K562 (cell line): ENCODE measurements at regions not wholly inside any gene's neighbourhood (a gene's known extent, or its start where the extent isn't known, plus 50 kb on each side); places are given as distances from the start of the nearest gene placed in this dataset.

Source experiments
- DPF2 ChIP-seq: fragments of 450-650 bp; IDR thresholded peaks from 2 replicates; pipeline ENCODE4 v1.6.1; 2016
- FOXJ3 ChIP-seq: sonication (generic); formaldehyde crosslinking; IDR thresholded peaks from 2 replicates; pipeline ENCODE4 v1.4.0; 2020; ENCODE audit warnings: mild to moderate bottlenecking, missing genetic modification reagents
- HDAC8 ChIP-seq: fragments of 450-650 bp; IDR thresholded peaks from 2 replicates; pipeline ENCODE4 v1.6.1; 2016; ENCODE audit warnings: mild to moderate bottlenecking, missing genetic modification characterization, moderate library complexity, missing compliant biosample characterization
- HDGF ChIP-seq: fragments of 450-650 bp; IDR thresholded peaks from 2 replicates; pipeline ENCODE4 v1.6.1; 2016
- HSF4 ChIP-seq: fragments of 250-450 bp; sonication (Bioruptor Pico); IDR thresholded peaks from 2 replicates; pipeline ENCODE4 v2.1.2; 2022; ENCODE audit warnings: mild to moderate bottlenecking, moderate library complexity, borderline replicate concordance
- PHF20 ChIP-seq: fragments of 450-650 bp; IDR thresholded peaks from 2 replicates; pipeline ENCODE4 v1.6.1; 2018; ENCODE audit not compliant: partially characterized antibody
- POLR3A ChIP-seq: IDR thresholded peaks from 2 replicates; pipeline ENCODE4 v1.6.1; 2011; ENCODE audit warnings: borderline replicate concordance, mild to moderate bottlenecking, moderate library complexity; ENCODE audit not compliant: insufficient read length, insufficient read depth; ENCODE audit errors: extremely low read depth
- TF ChIP-seq, protein P1 (sequence below): fragments of 250-450 bp; sonication (Bioruptor Pico); IDR thresholded peaks from 2 replicates; pipeline ENCODE4 v1.9.0; 2021; ENCODE audit warnings: mild to moderate bottlenecking
- TF ChIP-seq, protein P2 (sequence below): fragments of 250-450 bp; sonication (Bioruptor Pico); IDR thresholded peaks from 2 replicates; pipeline ENCODE4 v1.5.0; 2022; ENCODE audit warnings: mild to moderate bottlenecking
- TF ChIP-seq, protein P3 (sequence below), 2 experiments: IDR thresholded peaks; 2 replicates each; pipeline ENCODE4 v1.6.1; 2011; ENCODE audit warnings: borderline replicate concordance in 1 of 2, control low read depth in 1 of 2, low read depth in 1 of 2, low read length in 1 of 2, mild to moderate bottlenecking in 1 of 2, mixed read lengths in 1 of 2, moderate library complexity in 1 of 2; ENCODE audit not compliant: insufficient read depth in 1 of 2, insufficient read length in 1 of 2, poor library complexity in 1 of 2, severe bottlenecking in 1 of 2; ENCODE audit errors: extremely low read depth in 1 of 2
- TF ChIP-seq, protein P4 (sequence below), 2 experiments: fragments of 200-800 bp in 1 of 2; sonication (Bioruptor generic) in 1 of 2; sonication (generic) in 1 of 2; formaldehyde crosslinking in 1 of 2; IDR thresholded peaks in 1 of 2; conservative IDR thresholded peaks in 1 of 2; 2 replicates each; pipeline versions ENCODE4 v1.5.0 to v1.6.1; 2016 to 2020; ENCODE audit warnings: missing compliant biosample characterization in 1 of 2, missing genetic modification characterization in 1 of 2, missing genetic modification reagents in 1 of 2
- TF ChIP-seq, protein P5 (sequence below): sonication (generic); formaldehyde crosslinking; IDR thresholded peaks from 2 replicates; pipeline ENCODE4 v1.8.0; 2022; ENCODE audit warnings: mild to moderate bottlenecking, missing genetic modification reagents, borderline replicate concordance
- TF ChIP-seq, protein P6 (sequence below): fragments of 450-650 bp; formaldehyde crosslinking; IDR thresholded peaks from 2 replicates; pipeline ENCODE4 v1.4.0; 2022; ENCODE audit warnings: mild to moderate bottlenecking, moderate library complexity

DNA sequence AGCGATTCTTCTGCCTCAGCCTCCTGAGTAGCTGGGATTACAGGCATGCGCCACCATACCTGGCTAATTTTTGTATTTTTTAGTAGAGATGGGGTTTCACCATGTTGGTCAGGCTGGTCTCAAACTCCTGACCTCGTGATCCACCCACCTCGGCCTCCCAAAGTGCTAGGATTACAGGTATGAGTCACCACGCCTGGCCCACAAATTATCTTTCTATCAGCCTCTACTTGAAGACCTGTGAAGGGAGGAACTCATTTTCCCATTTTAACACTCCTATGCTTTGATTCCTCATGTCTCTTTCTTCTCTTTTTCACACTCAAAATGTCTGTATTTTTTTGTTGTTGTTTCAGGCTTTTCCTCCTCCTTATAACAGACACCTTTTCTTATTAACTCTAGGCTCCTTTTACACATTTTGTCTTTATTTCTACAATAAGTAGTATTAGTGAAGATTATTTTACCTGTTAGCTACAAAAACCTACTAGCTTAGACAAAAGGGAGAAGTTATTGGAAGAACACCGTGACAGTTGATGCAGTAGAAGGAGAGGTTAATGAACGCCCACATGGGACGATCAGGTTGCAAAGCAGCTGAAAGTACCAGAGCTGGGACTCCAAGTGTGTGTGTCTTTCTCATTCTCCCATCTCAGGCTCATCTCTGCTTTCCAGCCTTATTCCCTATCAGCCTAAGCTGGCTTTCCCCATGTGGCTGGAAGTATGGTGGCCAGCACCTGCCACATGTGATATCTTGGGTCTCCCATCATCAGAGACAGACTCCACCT lies 97.6 kb upstream of the AGAP1 start (continued):
- TF ChIP-seq, protein P1, sequence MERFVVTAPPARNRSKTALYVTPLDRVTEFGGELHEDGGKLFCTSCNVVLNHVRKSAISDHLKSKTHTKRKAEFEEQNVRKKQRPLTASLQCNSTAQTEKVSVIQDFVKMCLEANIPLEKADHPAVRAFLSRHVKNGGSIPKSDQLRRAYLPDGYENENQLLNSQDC (CRISPR knock-in tag) = no peak
- TF ChIP-seq, protein P2, sequence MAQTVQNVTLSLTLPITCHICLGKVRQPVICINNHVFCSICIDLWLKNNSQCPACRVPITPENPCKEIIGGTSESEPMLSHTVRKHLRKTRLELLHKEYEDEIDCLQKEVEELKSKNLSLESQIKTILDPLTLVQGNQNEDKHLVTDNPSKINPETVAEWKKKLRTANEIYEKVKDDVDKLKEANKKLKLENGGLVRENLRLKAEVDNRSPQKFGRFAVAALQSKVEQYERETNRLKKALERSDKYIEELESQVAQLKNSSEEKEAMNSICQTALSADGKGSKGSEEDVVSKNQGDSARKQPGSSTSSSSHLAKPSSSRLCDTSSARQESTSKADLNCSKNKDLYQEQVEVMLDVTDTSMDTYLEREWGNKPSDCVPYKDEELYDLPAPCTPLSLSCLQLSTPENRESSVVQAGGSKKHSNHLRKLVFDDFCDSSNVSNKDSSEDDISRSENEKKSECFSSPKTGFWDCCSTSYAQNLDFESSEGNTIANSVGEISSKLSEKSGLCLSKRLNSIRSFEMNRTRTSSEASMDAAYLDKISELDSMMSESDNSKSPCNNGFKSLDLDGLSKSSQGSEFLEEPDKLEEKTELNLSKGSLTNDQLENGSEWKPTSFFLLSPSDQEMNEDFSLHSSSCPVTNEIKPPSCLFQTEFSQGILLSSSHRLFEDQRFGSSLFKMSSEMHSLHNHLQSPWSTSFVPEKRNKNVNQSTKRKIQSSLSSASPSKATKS (CRISPR knock-in tag) = no peak
- TF ChIP-seq, protein P3, sequence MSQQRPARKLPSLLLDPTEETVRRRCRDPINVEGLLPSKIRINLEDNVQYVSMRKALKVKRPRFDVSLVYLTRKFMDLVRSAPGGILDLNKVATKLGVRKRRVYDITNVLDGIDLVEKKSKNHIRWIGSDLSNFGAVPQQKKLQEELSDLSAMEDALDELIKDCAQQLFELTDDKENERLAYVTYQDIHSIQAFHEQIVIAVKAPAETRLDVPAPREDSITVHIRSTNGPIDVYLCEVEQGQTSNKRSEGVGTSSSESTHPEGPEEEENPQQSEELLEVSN (IDR thresholded peaks at IDR 0.05; ENCODE audit: borderline replicate concordance in 1 of 2, extremely low read depth in 1 of 2, insufficient read depth in 1 of 2, insufficient read length in 1 of 2, low read depth in 1 of 2, low read length in 1 of 2, poor library complexity in 1 of 2, severe bottlenecking in 1 of 2) = no peak
- TF ChIP-seq POLR3A (no peak), HSF4 (CRISPR knock-in tag) (no peak), HDGF (no peak), PHF20 (no peak), FOXJ3 (CRISPR knock-in tag) (no peak), HDAC8 (no peak), DPF2 (peak; percentile 58)
- TF ChIP-seq, protein P4, sequence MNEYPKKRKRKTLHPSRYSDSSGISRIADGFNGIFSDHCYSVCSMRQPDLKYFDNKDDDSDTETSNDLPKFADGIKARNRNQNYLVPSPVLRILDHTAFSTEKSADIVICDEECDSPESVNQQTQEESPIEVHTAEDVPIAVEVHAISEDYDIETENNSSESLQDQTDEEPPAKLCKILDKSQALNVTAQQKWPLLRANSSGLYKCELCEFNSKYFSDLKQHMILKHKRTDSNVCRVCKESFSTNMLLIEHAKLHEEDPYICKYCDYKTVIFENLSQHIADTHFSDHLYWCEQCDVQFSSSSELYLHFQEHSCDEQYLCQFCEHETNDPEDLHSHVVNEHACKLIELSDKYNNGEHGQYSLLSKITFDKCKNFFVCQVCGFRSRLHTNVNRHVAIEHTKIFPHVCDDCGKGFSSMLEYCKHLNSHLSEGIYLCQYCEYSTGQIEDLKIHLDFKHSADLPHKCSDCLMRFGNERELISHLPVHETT (CRISPR knock-in tag; conservative IDR thresholded peaks at IDR 0.05 in 1 of 2, IDR thresholded peaks at IDR 0.05 in 1 of 2) = no peak
- TF ChIP-seq, protein P5, sequence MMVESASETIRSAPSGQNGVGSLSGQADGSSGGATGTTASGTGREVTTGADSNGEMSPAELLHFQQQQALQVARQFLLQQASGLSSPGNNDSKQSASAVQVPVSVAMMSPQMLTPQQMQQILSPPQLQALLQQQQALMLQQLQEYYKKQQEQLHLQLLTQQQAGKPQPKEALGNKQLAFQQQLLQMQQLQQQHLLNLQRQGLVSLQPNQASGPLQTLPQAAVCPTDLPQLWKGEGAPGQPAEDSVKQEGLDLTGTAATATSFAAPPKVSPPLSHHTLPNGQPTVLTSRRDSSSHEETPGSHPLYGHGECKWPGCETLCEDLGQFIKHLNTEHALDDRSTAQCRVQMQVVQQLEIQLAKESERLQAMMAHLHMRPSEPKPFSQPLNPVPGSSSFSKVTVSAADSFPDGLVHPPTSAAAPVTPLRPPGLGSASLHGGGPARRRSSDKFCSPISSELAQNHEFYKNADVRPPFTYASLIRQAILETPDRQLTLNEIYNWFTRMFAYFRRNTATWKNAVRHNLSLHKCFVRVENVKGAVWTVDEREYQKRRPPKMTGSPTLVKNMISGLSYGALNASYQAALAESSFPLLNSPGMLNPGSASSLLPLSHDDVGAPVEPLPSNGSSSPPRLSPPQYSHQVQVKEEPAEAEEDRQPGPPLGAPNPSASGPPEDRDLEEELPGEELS = no peak
- TF ChIP-seq, protein P6, sequence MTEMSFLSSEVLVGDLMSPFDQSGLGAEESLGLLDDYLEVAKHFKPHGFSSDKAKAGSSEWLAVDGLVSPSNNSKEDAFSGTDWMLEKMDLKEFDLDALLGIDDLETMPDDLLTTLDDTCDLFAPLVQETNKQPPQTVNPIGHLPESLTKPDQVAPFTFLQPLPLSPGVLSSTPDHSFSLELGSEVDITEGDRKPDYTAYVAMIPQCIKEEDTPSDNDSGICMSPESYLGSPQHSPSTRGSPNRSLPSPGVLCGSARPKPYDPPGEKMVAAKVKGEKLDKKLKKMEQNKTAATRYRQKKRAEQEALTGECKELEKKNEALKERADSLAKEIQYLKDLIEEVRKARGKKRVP (CRISPR knock-in tag) = no peak
